Activated naive CD8-positive, alpha-beta T cell treated with anti-CD3 and anti-CD28 coated beads, Interleukin-2, amount 50 U/mL, for 24 hours (primary cell): ENCODE measurements at regions not wholly inside any gene's neighbourhood (a gene's known extent, or its start where the extent isn't known, plus 50 kb on each side); places are given as distances from the start of the nearest gene placed in this dataset.

Experiments used
- ATAC-seq: fragments of 150-1000 bp; cut with Tn5 transposase; one replicate; pipeline ENCODE4 v1.10.0; 2021
- DNase-seq: peaks from one replicate; pipeline ENCODE4 v3.0.0; 2021
- H3K27ac Mint-ChIP-seq: one replicate; pipeline ENCODE4 v1.8.0; 2021; ENCODE audit warnings: mild to moderate bottlenecking, mixed read lengths
- H3K27me3 Mint-ChIP-seq: one replicate; pipeline ENCODE4 v1.8.0; 2021; ENCODE audit warnings: mixed read lengths
- H3K36me3 Mint-ChIP-seq: one replicate; pipeline ENCODE4 v1.8.0; 2021; ENCODE audit warnings: low read depth, mixed read lengths
- H3K4me1 Mint-ChIP-seq: one replicate; pipeline ENCODE4 v1.8.0; 2021; ENCODE audit warnings: mixed read lengths
- H3K4me3 Mint-ChIP-seq: one replicate; pipeline ENCODE4 v1.8.0; 2021; ENCODE audit warnings: mild to moderate bottlenecking, moderate library complexity, mixed read lengths
- H3K9me3 Mint-ChIP-seq: one replicate; pipeline ENCODE4 v1.8.0; 2021; ENCODE audit warnings: mixed read lengths

DNA sequence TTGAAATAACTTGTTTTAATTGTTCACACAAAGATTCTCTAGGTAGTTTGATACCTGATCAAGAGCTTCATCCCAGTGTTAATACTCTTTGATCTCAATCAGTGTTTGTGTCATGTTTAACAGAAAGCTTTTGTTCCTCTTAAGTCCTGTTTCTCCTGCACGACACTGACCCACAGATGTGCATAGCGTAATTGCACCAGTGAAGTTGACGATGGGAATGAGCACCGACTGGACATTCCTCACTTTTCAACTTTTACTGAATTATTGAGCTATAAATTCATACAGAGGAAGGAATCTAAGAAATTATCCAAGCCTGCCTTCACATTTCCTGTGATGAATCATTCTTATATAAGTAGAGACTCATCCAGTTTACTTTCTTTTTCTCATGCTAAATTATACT is 878.7 kb upstream of the TENM3 start:
- Mint-ChIP-seq H3K9me3 (no peaks in the 10 kb centered on the region), H3K4me3 (no peak overlapping the region), H3K27ac (no peak overlapping the region), H3K36me3 (no peaks in the 10 kb centered on the region), H3K27me3 (no peaks in the 10 kb centered on the region), H3K4me1 (no peaks in the 10 kb centered on the region)
- ATAC-seq (no peak), DNase-seq (no peak)

DNA sequence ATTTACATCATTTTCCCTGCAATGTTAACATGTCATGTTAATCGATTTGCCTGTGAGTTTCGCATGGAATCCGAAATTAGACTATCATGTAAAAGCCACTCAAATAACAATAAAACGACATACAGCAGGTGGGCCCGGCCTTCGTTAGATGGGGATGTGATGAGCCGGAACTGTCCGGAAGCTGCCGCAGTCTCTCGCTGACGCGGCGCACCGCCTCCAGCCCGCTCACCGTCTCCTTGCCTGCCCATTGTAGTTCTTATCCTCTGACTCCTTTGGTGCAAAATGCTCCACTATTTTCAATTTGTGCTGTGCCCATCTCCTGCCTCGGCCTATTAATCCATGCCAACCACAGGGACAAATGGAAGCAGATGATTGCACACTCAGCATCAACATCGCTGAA is 877.5 kb upstream of the TENM3 start:
- ATAC-seq, result no peak
- no peak for DNase-seq
- H3K4me3 Mint-ChIP-seq, result no peak overlapping the region
- H3K27me3 Mint-ChIP-seq, result no peaks in the 10 kb centered on the region
- H3K36me3 Mint-ChIP-seq, result no peaks in the 10 kb centered on the region
- H3K9me3 Mint-ChIP-seq, result no peaks in the 10 kb centered on the region
- H3K27ac Mint-ChIP-seq, result no peak overlapping the region
- no peaks in the 10 kb centered on the region for H3K4me1 Mint-ChIP-seq

DNA sequence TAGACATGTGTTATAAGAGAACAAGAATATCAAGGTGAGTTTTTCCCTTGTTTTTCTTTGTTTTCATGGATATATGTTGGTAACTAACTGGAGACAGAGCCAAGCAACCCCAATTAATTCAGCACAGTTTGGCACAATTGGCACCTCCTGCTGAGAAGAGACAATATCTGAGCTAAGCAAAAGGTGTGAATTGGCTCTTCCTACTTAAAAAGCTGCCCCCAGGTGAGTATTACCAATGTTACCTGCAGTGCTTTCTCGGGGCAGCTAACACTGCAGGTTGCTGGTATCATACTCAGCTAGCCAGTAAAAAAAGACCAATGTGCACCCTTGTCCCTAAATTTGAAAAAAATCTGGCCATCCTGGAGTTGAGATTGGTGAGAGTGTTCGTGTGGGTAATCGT is 871.2 kb upstream of the TENM3 start:
- no peaks in the 10 kb centered on the region for H3K27me3 Mint-ChIP-seq

DNA sequence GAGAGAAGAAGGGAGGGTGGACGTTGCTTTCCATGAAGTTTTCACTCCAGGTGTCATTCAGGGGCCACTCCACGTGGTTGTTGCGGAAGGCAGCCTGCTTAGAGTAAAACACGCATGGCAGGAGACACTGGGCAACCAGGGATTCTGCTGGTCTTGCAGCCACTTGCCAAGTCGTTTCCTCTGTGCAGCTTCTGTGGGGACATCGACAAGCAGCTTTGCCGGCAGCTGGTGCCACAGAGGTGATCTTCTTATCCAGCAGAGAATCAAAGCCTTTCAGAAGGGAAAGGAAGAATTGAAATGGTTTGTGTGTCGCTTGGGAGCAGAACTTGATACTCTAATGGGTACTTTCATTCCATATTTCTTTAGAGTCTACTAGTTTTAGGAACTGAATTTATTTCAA is 867.1 kb upstream of the TENM3 start:
- Mint-ChIP-seq H3K27me3 (no peaks in the 10 kb centered on the region), H3K4me1 (no peaks in the 10 kb centered on the region), H3K27ac (no peak overlapping the region), H3K4me3 (no peak overlapping the region), H3K9me3 (no peaks in the 10 kb centered on the region), H3K36me3 (no peaks in the 10 kb centered on the region)
- no peak for ATAC-seq
- DNase-seq, result no peak

More for the DNA sequence above, 871.2 kb upstream of the TENM3 start:
- ATAC-seq, result no peak
- H3K9me3 Mint-ChIP-seq, result no peaks in the 10 kb centered on the region
- H3K4me1 Mint-ChIP-seq, result no peaks in the 10 kb centered on the region
- no peaks in the 10 kb centered on the region for H3K36me3 Mint-ChIP-seq
- no peak for DNase-seq
- H3K27ac Mint-ChIP-seq, result no peak overlapping the region
- H3K4me3 Mint-ChIP-seq, result no peak overlapping the region

DNA sequence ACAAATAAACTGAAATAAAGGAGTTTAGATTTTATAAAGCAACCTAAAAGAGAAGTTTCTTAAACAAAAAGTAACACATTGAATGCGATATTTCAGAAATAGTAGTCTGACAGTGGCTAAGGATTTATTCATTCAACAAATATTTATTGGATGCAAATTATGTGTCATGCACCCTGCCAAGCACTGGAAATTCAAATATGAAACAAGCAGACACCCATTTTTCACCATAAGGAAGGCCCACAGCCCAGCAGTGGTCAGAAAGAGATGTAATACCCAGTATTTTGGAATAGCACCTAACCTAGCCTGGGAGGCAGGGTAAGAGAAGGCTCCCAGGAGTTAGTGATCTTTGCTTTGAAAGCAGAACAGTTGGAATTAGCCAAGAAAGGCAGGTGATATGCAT is 855.1 kb upstream of the TENM3 start:
- Mint-ChIP-seq H3K36me3 (no peaks in the 10 kb centered on the region), H3K4me1 (no peaks in the 10 kb centered on the region), H3K4me3 (no peak overlapping the region), H3K27ac (no peak overlapping the region), H3K9me3 (peaks cover 5% of the 10 kb centered on the region), H3K27me3 (no peaks in the 10 kb centered on the region)
- ATAC-seq (no peak), DNase-seq (no peak)

DNA sequence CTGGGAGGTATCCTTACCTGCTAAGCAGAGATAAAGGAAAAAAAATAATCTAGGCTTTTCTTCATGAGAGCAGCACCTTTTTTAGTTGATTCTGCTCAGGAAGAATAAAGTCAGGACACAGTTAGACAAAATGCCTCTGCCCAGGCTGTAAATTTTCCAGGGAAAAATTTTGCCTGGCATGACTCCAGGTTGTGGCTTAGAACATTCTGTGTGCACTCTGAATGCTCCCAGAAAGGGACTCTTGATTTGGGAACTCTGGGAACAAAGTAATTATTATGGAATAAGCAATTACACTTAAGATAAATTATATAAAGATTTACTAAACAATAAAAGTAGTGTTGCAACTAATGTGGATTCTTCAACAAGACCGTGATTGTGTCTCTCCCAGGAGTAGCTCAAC is 826.2 kb upstream of the TENM3 start:
- ATAC-seq (no peak), DNase-seq (no peak)
- H3K4me1 Mint-ChIP-seq, result no peaks in the 10 kb centered on the region
- H3K9me3 Mint-ChIP-seq, result no peaks in the 10 kb centered on the region
- no peak overlapping the region for H3K27ac Mint-ChIP-seq
- no peak overlapping the region for H3K4me3 Mint-ChIP-seq
- H3K27me3 Mint-ChIP-seq, result no peaks in the 10 kb centered on the region
- H3K36me3 Mint-ChIP-seq, result no peaks in the 10 kb centered on the region

DNA sequence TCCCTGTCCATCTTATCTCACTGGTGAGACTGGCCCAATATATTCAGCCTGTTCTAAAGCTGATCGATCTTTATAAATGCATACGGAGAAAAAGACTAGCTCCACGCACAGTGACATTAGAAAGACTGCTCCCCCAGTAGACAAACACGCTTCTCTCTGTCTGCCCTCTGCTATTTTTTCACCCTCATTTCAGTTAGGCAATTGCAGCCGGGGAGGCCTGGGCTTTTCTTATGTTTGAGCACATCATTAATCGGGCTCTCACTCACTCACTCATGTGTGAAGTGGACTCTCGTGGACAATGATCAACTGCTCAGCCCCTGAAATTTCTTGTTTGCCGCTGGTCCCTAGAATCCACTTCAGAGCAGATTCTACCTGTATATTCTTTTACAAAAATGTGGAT is 824.7 kb upstream of the TENM3 start:
- no peaks in the 10 kb centered on the region for H3K27me3 Mint-ChIP-seq
- H3K36me3 Mint-ChIP-seq, result no peaks in the 10 kb centered on the region
- no peak overlapping the region for H3K27ac Mint-ChIP-seq
- ATAC-seq (no peak), DNase-seq (no peak)
- no peaks in the 10 kb centered on the region for H3K4me1 Mint-ChIP-seq
- H3K9me3 Mint-ChIP-seq, result peaks cover 13% of the 10 kb centered on the region
- H3K4me3 Mint-ChIP-seq, result no peak overlapping the region

DNA sequence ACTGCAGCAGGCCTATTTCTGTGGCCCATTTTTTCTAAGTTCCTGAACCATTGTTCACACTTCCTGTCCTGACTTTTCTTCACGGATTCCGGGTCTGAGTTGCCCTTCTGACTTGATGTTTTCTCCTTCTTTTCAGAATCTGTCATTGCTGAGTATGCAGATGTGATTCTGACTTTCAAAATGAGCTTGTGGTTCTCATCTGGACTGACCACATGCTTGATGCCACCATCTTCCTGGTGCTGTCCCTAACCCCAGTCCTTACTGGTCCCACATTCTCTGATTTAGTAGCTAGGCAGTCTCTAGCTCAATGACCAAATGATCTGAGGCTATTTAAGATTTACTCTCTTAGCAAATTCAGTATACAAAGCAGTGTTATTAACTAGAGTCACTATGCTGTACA is 822.3 kb upstream of the TENM3 start:
- H3K9me3 Mint-ChIP-seq, result peaks cover 21% of the 10 kb centered on the region
- no peaks in the 10 kb centered on the region for H3K36me3 Mint-ChIP-seq
- no peaks in the 10 kb centered on the region for H3K27me3 Mint-ChIP-seq
- H3K4me3 Mint-ChIP-seq, result no peak overlapping the region
- no peaks in the 10 kb centered on the region for H3K4me1 Mint-ChIP-seq
- DNase-seq, result no peak
- no peak overlapping the region for H3K27ac Mint-ChIP-seq
- ATAC-seq, result no peak

DNA sequence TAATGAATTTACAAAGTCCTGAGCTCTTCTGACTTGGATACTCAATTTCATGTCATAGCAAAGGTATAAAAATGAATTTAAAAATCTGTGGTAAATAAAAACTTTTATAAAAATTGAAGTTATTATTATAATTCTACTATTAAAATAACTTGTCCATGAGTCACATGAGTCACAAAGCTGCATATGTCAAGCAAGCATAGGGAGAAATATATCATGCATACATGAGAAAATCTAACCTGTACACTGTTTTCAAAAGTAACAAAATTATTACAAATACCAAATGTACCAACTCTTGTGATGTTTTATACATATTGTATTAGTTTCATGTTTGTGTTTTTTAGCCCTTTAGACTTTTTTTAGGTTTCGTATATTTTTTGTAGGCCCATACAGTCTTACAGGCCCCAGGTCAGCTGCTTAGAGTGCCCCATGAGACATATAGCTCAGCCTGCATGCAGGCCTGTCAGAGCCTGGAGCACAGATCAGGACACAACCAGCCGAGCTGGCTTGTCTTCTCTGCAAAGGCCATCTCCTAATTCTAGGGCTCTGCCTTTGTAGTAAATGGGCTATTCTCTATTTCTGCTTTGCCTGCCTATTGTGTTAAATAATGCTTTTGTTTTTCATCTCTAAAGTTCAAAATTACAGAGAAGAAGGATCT is 818.7 kb upstream of the TENM3 start:
- no peak for ATAC-seq
- no peak for DNase-seq

DNA sequence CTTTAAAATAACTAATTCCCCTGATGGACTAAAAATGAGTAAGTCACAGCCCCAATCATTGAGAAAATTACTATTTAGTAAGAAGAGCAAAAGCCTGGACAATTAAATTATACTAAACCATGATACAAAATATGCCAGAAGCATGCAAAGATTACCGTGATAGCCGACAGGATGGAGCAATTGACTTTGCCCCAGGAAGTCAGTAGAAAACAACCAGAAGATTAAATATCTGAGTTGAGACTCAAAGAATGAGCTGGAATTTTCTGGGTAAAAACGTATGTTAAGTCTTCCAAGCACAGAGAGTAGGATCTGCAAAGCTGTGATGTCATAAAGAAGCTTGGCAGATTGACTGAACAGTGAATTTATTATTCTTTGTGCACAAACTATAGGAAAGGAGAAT is 816.1 kb upstream of the TENM3 start:
- Mint-ChIP-seq H3K9me3 (peaks cover 20% of the 10 kb centered on the region), H3K36me3 (no peaks in the 10 kb centered on the region), H3K27ac (no peak overlapping the region), H3K27me3 (no peaks in the 10 kb centered on the region), H3K4me3 (no peak overlapping the region), H3K4me1 (no peaks in the 10 kb centered on the region)
- ATAC-seq (no peak), DNase-seq (no peak)

More for the DNA sequence above, 818.7 kb upstream of the TENM3 start:
- Mint-ChIP-seq H3K27ac (no peak overlapping the region), H3K27me3 (no peaks in the 10 kb centered on the region), H3K4me1 (no peaks in the 10 kb centered on the region), H3K9me3 (peaks cover 21% of the 10 kb centered on the region), H3K4me3 (no peak overlapping the region), H3K36me3 (no peaks in the 10 kb centered on the region)

DNA sequence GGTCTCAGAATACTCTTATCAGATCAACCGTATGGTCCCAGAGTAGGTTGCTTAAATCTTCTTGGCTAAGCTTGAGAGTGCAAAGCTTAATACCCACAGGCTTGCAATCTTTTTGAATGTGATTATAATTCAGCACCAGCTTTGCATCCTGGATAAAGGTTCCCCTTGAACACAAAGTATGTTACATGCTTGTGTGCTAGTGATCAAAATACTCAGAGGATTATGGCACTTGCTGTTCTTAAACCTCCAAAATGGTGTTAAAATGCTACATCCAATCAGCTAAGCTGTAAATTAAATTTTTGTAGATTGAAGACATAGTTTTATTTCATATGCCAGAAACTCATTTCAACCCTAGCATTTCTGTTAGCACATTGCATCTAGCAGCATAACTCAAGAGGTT is 812.2 kb upstream of the TENM3 start:
- ATAC-seq (no peak), DNase-seq (no peak)
- no peaks in the 10 kb centered on the region for H3K27me3 Mint-ChIP-seq
- H3K4me3 Mint-ChIP-seq, result no peak overlapping the region
- no peaks in the 10 kb centered on the region for H3K36me3 Mint-ChIP-seq
- no peak overlapping the region for H3K27ac Mint-ChIP-seq
- H3K4me1 Mint-ChIP-seq, result no peaks in the 10 kb centered on the region
- H3K9me3 Mint-ChIP-seq, result no peaks in the 10 kb centered on the region

DNA sequence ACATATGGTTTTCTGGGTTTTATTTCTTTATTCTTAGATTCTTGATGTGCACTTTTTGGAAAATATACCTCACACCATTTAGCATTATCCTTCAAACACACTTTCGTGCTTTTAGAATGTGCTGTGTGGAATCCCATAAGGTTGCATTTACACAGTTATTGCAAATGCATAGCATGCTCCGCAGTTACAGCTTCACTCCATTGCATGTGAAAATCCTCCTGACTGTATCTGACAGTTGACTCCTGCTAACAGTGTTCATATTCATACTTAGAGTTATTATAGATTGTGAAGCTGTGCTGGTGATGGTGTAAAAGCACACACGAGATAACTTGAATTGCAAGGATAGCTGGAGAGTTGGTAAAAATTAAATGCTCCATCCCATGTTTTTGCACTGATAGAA is 811.5 kb upstream of the TENM3 start:
- no peak overlapping the region for H3K4me3 Mint-ChIP-seq
- H3K36me3 Mint-ChIP-seq, result no peaks in the 10 kb centered on the region
- no peak for ATAC-seq
- no peak for DNase-seq
- H3K27me3 Mint-ChIP-seq, result no peaks in the 10 kb centered on the region
- no peaks in the 10 kb centered on the region for H3K9me3 Mint-ChIP-seq
- no peaks in the 10 kb centered on the region for H3K4me1 Mint-ChIP-seq
- H3K27ac Mint-ChIP-seq, result no peak overlapping the region

DNA sequence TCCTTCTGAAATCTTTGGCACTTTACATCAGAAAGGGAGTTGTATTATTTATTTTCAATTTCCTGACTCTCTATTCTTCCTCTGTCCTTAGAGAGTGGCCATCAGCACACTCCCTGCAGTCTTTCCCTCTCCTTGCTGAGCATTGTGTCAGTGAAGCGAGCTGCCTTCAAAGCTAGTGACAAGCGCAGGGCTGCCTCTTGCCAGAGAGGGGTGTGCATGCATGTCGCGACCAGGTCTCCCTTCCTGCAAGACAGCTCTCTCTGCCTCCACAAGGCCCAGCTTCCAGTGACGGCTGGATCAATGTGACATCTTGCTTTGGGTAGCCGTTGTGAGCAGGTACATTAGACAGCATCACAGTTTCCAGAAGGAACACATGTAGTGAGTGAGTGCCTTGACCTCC is 810.9 kb upstream of the TENM3 start:
- DNase-seq (no peak), ATAC-seq (no peak)
- Mint-ChIP-seq H3K4me1 (no peaks in the 10 kb centered on the region), H3K27ac (no peak overlapping the region), H3K27me3 (no peaks in the 10 kb centered on the region), H3K36me3 (no peaks in the 10 kb centered on the region), H3K4me3 (no peak overlapping the region), H3K9me3 (no peaks in the 10 kb centered on the region)

DNA sequence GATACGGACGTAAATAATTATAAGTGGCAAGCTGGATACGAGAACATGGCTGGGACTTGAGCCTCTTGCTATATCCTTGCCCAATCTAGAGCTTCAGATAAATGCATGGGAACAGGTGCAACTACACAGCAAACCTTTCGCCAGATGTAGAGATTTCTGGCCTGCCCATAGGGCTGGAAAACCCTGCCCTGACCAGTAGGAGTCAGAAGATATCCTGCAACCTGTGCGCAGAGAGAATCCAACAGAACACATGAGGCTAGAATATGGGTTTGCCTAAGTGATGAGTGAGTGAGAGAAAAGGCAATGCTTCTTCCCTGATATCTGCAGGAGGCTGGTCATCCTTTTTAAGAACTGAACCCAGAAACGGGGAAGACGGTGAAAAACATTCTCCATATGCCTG is 805.3 kb upstream of the TENM3 start:
- no peak overlapping the region for H3K4me3 Mint-ChIP-seq
- no peak for ATAC-seq
- H3K4me1 Mint-ChIP-seq, result no peaks in the 10 kb centered on the region
- H3K27me3 Mint-ChIP-seq, result no peaks in the 10 kb centered on the region
- no peak overlapping the region for H3K27ac Mint-ChIP-seq
- H3K36me3 Mint-ChIP-seq, result no peaks in the 10 kb centered on the region
- no peak for DNase-seq
- no peaks in the 10 kb centered on the region for H3K9me3 Mint-ChIP-seq

DNA sequence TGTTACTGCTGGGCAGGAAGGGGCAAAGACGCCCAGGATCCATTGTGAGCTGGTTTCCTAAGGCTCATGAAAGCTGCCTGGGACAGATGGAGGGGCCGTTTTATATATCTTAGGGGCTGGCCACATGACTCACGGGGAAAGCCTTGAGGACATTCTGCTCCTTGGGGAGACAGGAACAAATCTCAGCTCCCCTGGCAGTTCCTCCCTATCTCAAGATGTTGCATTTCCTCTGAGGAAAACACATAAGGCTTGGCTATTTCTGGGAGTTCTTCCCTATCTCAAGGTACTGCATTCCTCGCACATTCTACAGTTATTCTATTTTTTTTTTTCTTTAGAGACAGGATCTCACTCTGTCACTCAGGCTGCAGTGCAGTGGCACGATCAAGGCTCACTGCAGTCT is 804.6 kb upstream of the TENM3 start:
- no peaks in the 10 kb centered on the region for H3K36me3 Mint-ChIP-seq
- no peak overlapping the region for H3K27ac Mint-ChIP-seq
- H3K4me3 Mint-ChIP-seq, result no peak overlapping the region
- H3K9me3 Mint-ChIP-seq, result peaks cover 3% of the 10 kb centered on the region
- H3K27me3 Mint-ChIP-seq, result no peaks in the 10 kb centered on the region
- no peaks in the 10 kb centered on the region for H3K4me1 Mint-ChIP-seq
- no peak for ATAC-seq
- no peak for DNase-seq

DNA sequence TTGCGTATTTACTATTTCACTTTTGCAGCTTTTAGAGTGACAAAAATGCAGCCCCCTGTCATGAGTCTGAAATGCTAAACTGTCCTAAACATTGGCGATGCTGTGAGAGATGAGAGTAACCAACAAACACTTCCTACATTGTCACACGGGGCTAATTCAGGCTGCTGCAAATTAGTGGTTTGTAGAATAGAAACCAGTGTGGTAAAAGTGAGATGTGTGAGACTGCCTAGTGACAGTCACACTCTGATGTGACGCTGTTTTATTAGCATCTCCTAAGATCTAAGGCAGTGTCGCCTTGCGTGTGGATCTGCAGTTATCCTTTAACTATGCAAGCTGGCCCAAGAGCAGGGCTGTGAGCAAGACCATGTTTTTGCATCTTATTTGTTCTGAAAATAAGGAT is 800.2 kb upstream of the TENM3 start:
- Mint-ChIP-seq H3K9me3 (peaks cover 3% of the 10 kb centered on the region), H3K27me3 (no peaks in the 10 kb centered on the region), H3K36me3 (no peaks in the 10 kb centered on the region), H3K4me1 (no peaks in the 10 kb centered on the region), H3K4me3 (no peak overlapping the region), H3K27ac (no peak overlapping the region)
- DNase-seq, result no peak
- no peak for ATAC-seq
